ENCODE measurements at regions not wholly inside any gene's neighbourhood (a gene's known extent, or its start where the extent isn't known, plus 50 kb on each side); places are given as distances from the start of the nearest gene placed in this dataset.

GRCh38 chr2:145324748-145325147 is 804.8 kb upstream of the ZEB2 start:
- TF ChIP-seq CTCF (IDR thresholded peaks at IDR 0.05) (no peak), POLR2A (IDR thresholded peaks at IDR 0.05) (no peak)

Measured in testis (tissue), 2 donors.